BJ (cell line): ENCODE measurements at regions not wholly inside any gene's neighbourhood (a gene's known extent, or its start where the extent isn't known, plus 50 kb on each side); places are given as distances from the start of the nearest gene placed in this dataset.

Experiments
- CTCF ChIA-PET: fragments of 350-600 bp; formaldehyde crosslinking; extraction: SDS; loops from one replicate; lab custom pipeline; 2021; ENCODE audit warnings: antibody characterized with exemption, inconsistent platforms; lab: Yijun Ruan, JAX
- POLR2A ChIA-PET: fragments of 300-600 bp; sonication (Branson Sonifier 250); formaldehyde crosslinking; extraction: SDS; loops from one replicate; lab custom pipeline; 2021; ENCODE audit warnings: antibody characterized with exemption; lab: Charles Lee
- DNase-seq: peaks from one replicate; pipeline ENCODE4 v3.0.0-alpha.2; 2011; ENCODE audit warnings: low read depth
- H3K27me3 ChIP-seq: 2 replicates; pipeline ENCODE4 v1.6.0; 2011; ENCODE audit warnings: low read length; ENCODE audit not compliant: control insufficient read depth, insufficient read depth
- H3K36me3 ChIP-seq: 2 replicates; pipeline ENCODE4 v1.5.1; 2011; ENCODE audit warnings: low read length; ENCODE audit not compliant: control insufficient read depth, insufficient read depth
- H3K4me3 ChIP-seq: 2 replicates; pipeline ENCODE4 v1.5.1; 2011; ENCODE audit warnings: low read depth, mild to moderate bottlenecking, control low read depth, low read length
- CTCF ChIP-seq: IDR thresholded peaks from 2 replicates; pipeline ENCODE4 v1.5.1; 2011; ENCODE audit warnings: low read depth, mild to moderate bottlenecking, control low read depth, inconsistent platforms, low read length, moderate library complexity; ENCODE audit not compliant: insufficient read depth

GRCh38 chr4:114383067-114383466 lies 215.5 kb upstream of the UGT8 start:
- DNase-seq = no peak
- CTCF ChIA-PET = interaction anchor here (0.6 to 4.7 kb wide), 9 partner anchors 9 to 1001 kb away, joined by 3 to 33 read pairs (median 4); no protein-coding TSS in a partner anchor
- Histone ChIP-seq H3K4me3 (no peak overlapping the region), H3K27me3 (peaks cover 3% of the 10 kb centered on the region; the same call in 1 of the 2 replicates), H3K36me3 (no peaks in the 10 kb centered on the region)
- POLR2A ChIA-PET = no interaction called here
- TF ChIP-seq CTCF = no peak

DNA sequence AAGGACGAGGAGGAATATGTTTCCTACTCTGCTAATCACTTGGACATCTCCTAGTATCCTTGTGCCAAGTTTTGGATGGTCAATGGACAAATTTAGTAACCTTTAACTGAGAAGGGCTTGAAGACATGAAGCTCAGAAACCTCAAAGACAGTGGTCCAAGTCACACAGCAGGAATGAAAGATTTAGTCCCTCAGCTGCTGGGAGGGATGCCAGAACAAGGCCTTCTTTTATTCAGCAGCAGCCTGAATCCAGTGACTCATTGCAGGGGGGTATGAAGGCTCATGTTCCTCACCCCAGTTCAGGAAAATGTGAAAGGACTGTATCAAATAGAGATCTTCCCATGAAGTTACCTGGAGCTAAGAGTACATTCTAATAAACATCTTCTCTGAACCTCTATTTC lies 214.9 kb upstream of the UGT8 start:
- no peaks in the 10 kb centered on the region for H3K36me3 ChIP-seq
- peak; percentile 56 for DNase-seq
- H3K4me3 ChIP-seq = no peak overlapping the region
- POLR2A ChIA-PET = interaction anchor here (0.7 kb wide), 1 partner anchor 498 kb away, joined by 5 read pairs; no protein-coding TSS in a partner anchor
- CTCF ChIA-PET = interaction anchor here (0.6 to 4.7 kb wide), 11 partner anchors 10 to 1278 kb away, joined by 3 to 33 read pairs (median 4); no protein-coding TSS in a partner anchor
- no peak for TF ChIP-seq CTCF
- H3K27me3 ChIP-seq = peaks cover 7% of the 10 kb centered on the region

- CTCF ChIA-PET = interaction anchor here (0.6 to 4.7 kb wide), 20 partner anchors 11 to 1279 kb away, joined by 3 to 33 read pairs (median 4); no protein-coding TSS in a partner anchor
- Histone ChIP-seq H3K4me3 (no peak overlapping the region), H3K36me3 (no peaks in the 10 kb centered on the region), H3K27me3 (peaks cover 11% of the 10 kb centered on the region)
- DNase-seq = no peak
- POLR2A ChIA-PET = no interaction called here
- TF ChIP-seq CTCF = peak; percentile 49
Measured at GRCh38 chr4:114384629-114385028, 214.0 kb upstream of the UGT8 start.

GRCh38 chr4:114385195-114385985 lies 213.2 kb upstream of the UGT8 start:
- Histone ChIP-seq H3K27me3 (peaks cover 12% of the 10 kb centered on the region), H3K4me3 (no peak overlapping the region), H3K36me3 (no peaks in the 10 kb centered on the region)
- ChIA-PET POLR2A (no interaction called here), CTCF (interaction anchor here (0.6 to 4.7 kb wide), 14 partner anchors 262 to 1279 kb away, joined by 3 to 33 read pairs (median 4); no protein-coding TSS in a partner anchor)
- no peak for TF ChIP-seq CTCF
- no peak for DNase-seq

DNA sequence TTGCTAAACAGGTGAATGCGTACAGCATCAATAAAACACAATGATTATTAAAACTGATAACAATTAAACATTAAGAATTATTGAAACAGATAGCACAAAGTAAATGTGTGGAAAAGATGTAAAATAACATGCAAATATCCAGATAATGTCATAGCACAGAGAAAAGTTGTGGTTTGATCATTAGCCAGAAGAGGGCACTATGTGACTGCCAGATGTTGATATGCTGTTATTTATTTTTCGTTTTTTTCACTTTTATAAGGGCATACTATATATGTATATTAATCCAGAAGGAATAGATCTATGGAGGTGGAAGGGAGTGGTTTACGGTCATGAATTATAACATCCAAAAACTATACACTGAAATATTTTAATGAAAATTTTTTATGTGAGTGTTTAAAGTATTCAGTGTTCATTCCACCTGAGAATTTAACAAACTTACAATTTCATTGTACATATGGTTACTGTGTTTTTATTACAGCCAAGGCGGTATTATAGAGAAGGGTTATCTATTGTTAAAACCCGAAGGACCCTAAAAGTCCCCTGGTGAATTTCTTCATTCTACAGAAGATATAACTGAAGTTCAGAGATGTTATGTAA lies 211.9 kb upstream of the UGT8 start:
- peaks cover 12% of the 10 kb centered on the region for H3K27me3 ChIP-seq
- CTCF ChIA-PET = interaction anchor here (1.7 to 3.3 kb wide), 4 partner anchors 273 to 1281 kb away, joined by 4 to 23 read pairs (median 14); no protein-coding TSS in a partner anchor
- POLR2A ChIA-PET = no interaction called here
- DNase-seq = no peak
- TF ChIP-seq CTCF = peak; percentile 59
- H3K4me3 ChIP-seq = no peak overlapping the region
- H3K36me3 ChIP-seq = no peaks in the 10 kb centered on the region
